IPS-15b (cell line): ENCODE measurements at regions not wholly inside any gene's neighbourhood (a gene's known extent, or its start where the extent isn't known, plus 50 kb on each side); places are given as distances from the start of the nearest gene placed in this dataset.

ENCODE experiments used
- H3K27me3 ChIP-seq: one replicate; pipeline ENCODE4 v1.6.1; 2013; ENCODE audit warnings: low read length; ENCODE audit not compliant: control insufficient read depth, insufficient read depth
- H3K36me3 ChIP-seq: one replicate; pipeline ENCODE4 v1.6.1; 2013; ENCODE audit warnings: low read length; ENCODE audit not compliant: control insufficient read depth, insufficient read depth
- H3K4me1 ChIP-seq: one replicate; pipeline ENCODE4 v1.6.1; 2013; ENCODE audit warnings: mild to moderate bottlenecking, low read length; ENCODE audit not compliant: control insufficient read depth, insufficient read depth
- H3K4me3 ChIP-seq: one replicate; pipeline ENCODE4 v1.5.1; 2013; ENCODE audit warnings: low read depth, low read length
- H3K9ac ChIP-seq: one replicate; pipeline ENCODE4 v1.6.1; 2013; ENCODE audit warnings: low read depth, mild to moderate bottlenecking, low read length
- H3K9me3 ChIP-seq: one replicate; pipeline ENCODE4 v1.6.1; 2013; ENCODE audit warnings: mild to moderate bottlenecking, low read length; ENCODE audit not compliant: control insufficient read depth, insufficient read depth

DNA sequence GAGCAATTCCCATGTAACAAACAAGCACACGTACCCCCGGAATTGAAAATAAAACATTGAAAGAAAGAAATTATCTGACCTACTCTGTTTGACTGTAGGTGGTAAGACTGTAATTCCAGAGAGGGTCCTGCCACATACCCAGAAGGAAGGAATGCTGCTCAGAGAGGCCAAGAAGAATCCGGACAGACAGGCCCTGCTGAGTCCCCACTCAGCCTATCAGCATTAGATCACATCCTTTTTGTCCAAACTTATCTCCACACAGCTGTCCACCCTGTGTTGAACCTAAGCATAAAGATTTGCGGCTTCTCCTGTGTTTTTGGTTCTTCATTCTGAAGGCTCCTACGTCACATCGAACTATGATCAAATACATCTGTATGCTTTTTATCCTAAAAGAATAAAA lies 591.9 kb downstream of the QKI start:
- Histone ChIP-seq H3K4me1 (no peaks in the 10 kb centered on the region), H3K36me3 (no peaks in the 10 kb centered on the region), H3K4me3 (no peak overlapping the region), H3K27me3 (no peaks in the 10 kb centered on the region), H3K9ac (no peak overlapping the region), H3K9me3 (no peaks in the 10 kb centered on the region)

- Histone ChIP-seq H3K4me3 (no peak overlapping the region), H3K9ac (no peak overlapping the region), H3K27me3 (no peaks in the 10 kb centered on the region), H3K36me3 (no peaks in the 10 kb centered on the region), H3K9me3 (no peaks in the 10 kb centered on the region), H3K4me1 (no peaks in the 10 kb centered on the region)
Measured at GRCh38 chr6:164005004-164005711, 590.6 kb downstream of the QKI start.

- Histone ChIP-seq H3K4me1 (no peaks in the 10 kb centered on the region), H3K4me3 (no peak overlapping the region), H3K9ac (no peak overlapping the region), H3K9me3 (no peaks in the 10 kb centered on the region), H3K36me3 (no peaks in the 10 kb centered on the region), H3K27me3 (no peaks in the 10 kb centered on the region)
Measured at GRCh38 chr6:164000276-164000675, 585.8 kb downstream of the QKI start.

GRCh38 chr6:163999475-164000125 lies 585.1 kb downstream of the QKI start:
- no peaks in the 10 kb centered on the region for H3K36me3 ChIP-seq
- H3K9ac ChIP-seq, result no peak overlapping the region
- H3K27me3 ChIP-seq, result no peaks in the 10 kb centered on the region
- H3K4me1 ChIP-seq, result no peaks in the 10 kb centered on the region
- no peak overlapping the region for H3K4me3 ChIP-seq
- no peaks in the 10 kb centered on the region for H3K9me3 ChIP-seq

DNA sequence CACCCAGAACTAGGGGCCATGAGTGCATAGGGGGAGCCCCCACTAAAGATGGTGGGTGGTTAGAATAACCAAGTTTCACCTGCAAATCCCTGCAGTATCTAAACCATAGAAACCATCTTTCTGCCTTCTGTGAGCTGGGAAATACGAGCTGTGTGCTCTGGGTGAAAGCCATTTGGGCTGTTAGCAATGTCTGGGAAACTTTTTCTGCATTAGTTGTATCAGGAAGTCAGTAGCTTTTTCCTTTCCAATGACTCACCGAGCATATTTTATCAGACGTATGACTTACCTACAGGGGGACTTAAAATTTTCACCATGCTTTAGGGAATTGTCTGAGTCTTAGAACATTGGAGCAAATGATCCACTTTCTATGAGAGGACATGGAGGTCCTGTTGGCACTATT lies 584.0 kb downstream of the QKI start:
- H3K9me3 ChIP-seq, result no peaks in the 10 kb centered on the region
- no peaks in the 10 kb centered on the region for H3K36me3 ChIP-seq
- no peaks in the 10 kb centered on the region for H3K27me3 ChIP-seq
- H3K4me1 ChIP-seq, result no peaks in the 10 kb centered on the region
- H3K4me3 ChIP-seq, result no peak overlapping the region
- no peak overlapping the region for H3K9ac ChIP-seq

DNA sequence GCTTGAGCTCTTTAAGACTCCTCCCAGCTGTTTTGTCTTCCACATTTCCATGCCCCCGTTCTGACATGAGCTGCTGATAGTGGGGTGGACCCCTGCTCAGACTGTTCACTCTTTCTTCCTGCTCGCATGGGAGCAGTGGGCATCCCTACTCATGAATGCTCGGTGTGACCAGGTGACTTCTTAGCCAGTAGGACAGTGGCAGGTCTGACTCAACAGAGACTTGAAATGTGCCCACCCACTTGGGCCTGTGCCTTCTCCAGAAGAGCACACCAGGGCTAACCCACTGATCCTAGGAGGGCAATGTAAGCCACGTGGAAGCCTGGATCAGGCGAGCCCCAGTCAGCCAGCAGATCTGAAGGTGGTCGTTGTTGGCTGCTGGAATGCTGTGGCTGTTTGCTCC lies 582.0 kb downstream of the QKI start:
- Histone ChIP-seq H3K27me3 (no peaks in the 10 kb centered on the region), H3K4me1 (no peaks in the 10 kb centered on the region), H3K9me3 (no peaks in the 10 kb centered on the region), H3K4me3 (no peak overlapping the region), H3K36me3 (no peaks in the 10 kb centered on the region), H3K9ac (no peak overlapping the region)

GRCh38 chr6:163994566-163994965 lies 580.0 kb downstream of the QKI start:
- Histone ChIP-seq H3K9ac (no peak overlapping the region), H3K9me3 (no peaks in the 10 kb centered on the region), H3K4me1 (no peaks in the 10 kb centered on the region), H3K4me3 (no peak overlapping the region), H3K36me3 (no peaks in the 10 kb centered on the region), H3K27me3 (no peaks in the 10 kb centered on the region)

- H3K36me3 ChIP-seq, result no peaks in the 10 kb centered on the region
- H3K4me1 ChIP-seq, result no peaks in the 10 kb centered on the region
- H3K27me3 ChIP-seq, result no peaks in the 10 kb centered on the region
- no peak overlapping the region for H3K4me3 ChIP-seq
- no peaks in the 10 kb centered on the region for H3K9me3 ChIP-seq
- H3K9ac ChIP-seq, result no peak overlapping the region
Measured at GRCh38 chr6:163992701-163993100, 578.2 kb downstream of the QKI start.

DNA sequence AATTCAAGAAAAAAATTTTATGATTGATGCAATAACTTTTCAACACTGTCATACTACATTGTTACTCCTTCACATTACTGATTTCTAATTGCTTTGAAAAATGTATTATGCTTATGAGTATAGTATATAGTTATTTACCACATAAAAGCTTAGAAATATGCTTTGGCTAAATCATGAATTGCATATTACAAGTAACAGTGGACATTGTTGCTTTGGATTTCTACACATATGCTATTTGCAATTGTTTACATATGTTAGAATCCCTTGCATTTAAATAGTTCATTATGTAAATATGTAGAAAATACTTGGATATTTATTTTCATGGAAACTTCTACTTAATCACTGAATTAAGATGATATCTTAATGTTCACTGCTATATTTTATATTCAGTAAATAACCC lies 577.5 kb downstream of the QKI start:
- Histone ChIP-seq H3K36me3 (no peaks in the 10 kb centered on the region), H3K27me3 (no peaks in the 10 kb centered on the region), H3K9me3 (no peaks in the 10 kb centered on the region), H3K4me1 (no peaks in the 10 kb centered on the region), H3K9ac (no peak overlapping the region), H3K4me3 (no peak overlapping the region)

DNA sequence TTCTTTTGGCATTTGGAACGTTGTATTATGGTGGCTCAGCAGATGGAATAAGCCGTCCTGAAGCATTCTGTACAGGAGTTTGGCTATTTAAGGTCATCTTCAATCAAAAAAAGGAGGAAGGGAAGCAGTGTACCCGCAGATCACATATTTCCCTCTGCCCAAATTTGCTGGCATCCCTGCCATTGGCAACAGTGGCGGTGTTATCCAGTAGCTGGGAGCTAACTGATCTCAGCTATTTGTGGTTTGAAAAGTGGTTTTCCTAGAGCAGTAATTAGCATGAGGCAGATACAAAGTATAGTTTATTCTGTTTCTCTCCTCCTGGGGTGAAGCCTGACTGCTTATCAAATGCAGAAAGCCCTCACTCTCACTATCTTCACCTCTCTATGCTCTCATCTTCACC lies 576.8 kb downstream of the QKI start:
- Histone ChIP-seq H3K9ac (no peak overlapping the region), H3K36me3 (no peaks in the 10 kb centered on the region), H3K27me3 (no peaks in the 10 kb centered on the region), H3K4me3 (no peak overlapping the region), H3K9me3 (no peaks in the 10 kb centered on the region), H3K4me1 (no peaks in the 10 kb centered on the region)

GRCh38 chr6:163986313-163986712 lies 571.8 kb downstream of the QKI start:
- Histone ChIP-seq H3K36me3 (no peaks in the 10 kb centered on the region), H3K9me3 (no peaks in the 10 kb centered on the region), H3K4me1 (no peaks in the 10 kb centered on the region), H3K27me3 (no peaks in the 10 kb centered on the region), H3K4me3 (no peak overlapping the region), H3K9ac (no peak overlapping the region)

DNA sequence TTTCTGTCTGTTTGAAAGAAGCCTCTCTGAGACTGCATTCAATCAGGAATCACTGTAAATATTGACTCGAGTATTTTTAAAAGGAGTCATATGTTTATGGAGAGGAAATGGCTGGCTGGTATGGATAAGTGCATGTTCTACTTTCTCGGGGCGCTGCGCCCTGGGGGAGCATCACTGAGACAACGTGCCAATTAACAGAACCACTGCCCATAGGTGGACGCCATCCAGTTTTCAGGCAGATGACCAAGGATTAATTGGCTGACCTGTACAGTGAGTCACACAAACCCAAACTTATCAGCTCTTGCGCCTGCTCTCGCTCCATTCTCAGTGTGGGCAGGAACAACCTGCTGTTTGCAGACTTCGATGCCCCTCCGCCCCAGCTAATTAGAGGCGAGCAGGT lies 571.2 kb downstream of the QKI start:
- Histone ChIP-seq H3K9me3 (no peaks in the 10 kb centered on the region), H3K27me3 (no peaks in the 10 kb centered on the region), H3K4me1 (no peaks in the 10 kb centered on the region), H3K9ac (no peak overlapping the region), H3K4me3 (no peak overlapping the region), H3K36me3 (no peaks in the 10 kb centered on the region)
